GM12878 (cell line): ENCODE measurements at regions not wholly inside any gene's neighbourhood (a gene's known extent, or its start where the extent isn't known, plus 50 kb on each side); places are given as distances from the start of the nearest gene placed in this dataset.

ENCODE experiments used
- ATAC-seq: fragments of 200-7000 bp; cut with Tn5 transposase; 3 replicates; pipeline ENCODE4 v1.9.1; 2020; ENCODE audit warnings: mild to moderate bottlenecking, moderate library complexity
- BruUV-seq: library from RNA; stranded (reverse); fragments of 400-500 nt; replicated peaks from 2 replicates; lab custom pipeline; 2021; lab: Mats Ljungman, UMichigan
- CTCF ChIA-PET: fragments of 300-600 bp; sonication (Branson Sonifier 250); formaldehyde crosslinking; extraction: SDS; loops from one replicate; lab custom pipeline; 2021; ENCODE audit warnings: inconsistent platforms; lab: Yijun Ruan, JAX
- POLR2A ChIA-PET: fragments of 350-600 bp; formaldehyde crosslinking; extraction: SDS; loops from one replicate; lab custom pipeline; 2021; ENCODE audit warnings: inconsistent platforms; lab: Charles Lee
- RAD21 ChIA-PET: fragments of 300-600 bp; sonication (Branson Sonifier 250); formaldehyde crosslinking; loops from one replicate; lab custom pipeline; 2023; ENCODE audit warnings: antibody characterized with exemption; ENCODE audit not compliant: unreplicated experiment; lab: Charles Lee
- SMC1A ChIA-PET: fragments of 300-600 bp; sonication (Branson Sonifier 250); formaldehyde crosslinking; loops from one replicate; lab custom pipeline; 2023; ENCODE audit not compliant: unreplicated experiment, uncharacterized antibody; lab: Charles Lee
- DNase-seq: peaks from one replicate; pipeline ENCODE4 v3.0.0-alpha.2; 2011; ENCODE audit warnings: low read depth, low spot score
- FAIRE-seq: peaks from 3 replicates; lab custom pipeline; 2011; peaks lifted over from hg19 to GRCh38; lab: Jason Lieb, UNC
- H2AFZ ChIP-seq: 2 replicates; pipeline ENCODE4 v1.6.0; 2011; ENCODE audit warnings: low read depth, low read length, control low read depth; ENCODE audit not compliant: control insufficient read depth
- H3K27ac ChIP-seq: 2 replicates; pipeline ENCODE4 v1.5.1; 2011; ENCODE audit warnings: control low read depth; ENCODE audit not compliant: control insufficient read depth, insufficient read depth
- H3K27me3 ChIP-seq, 2 experiments: replicated peaks in 1 of 2; 2 replicates each; pipeline versions ENCODE4 v1.6.0 to v1.6.1; 2011; ENCODE audit warnings: low read length in 1 of 2; ENCODE audit not compliant: control insufficient read depth in 2 of 2, insufficient read depth in 2 of 2
- H3K36me3 ChIP-seq, 2 experiments: 2 replicates each; pipeline ENCODE4 v1.5.1; 2011; ENCODE audit warnings: low read length in 1 of 2; ENCODE audit not compliant: control insufficient read depth in 2 of 2, insufficient read depth in 2 of 2
- H3K4me1 ChIP-seq: 2 replicates; pipeline ENCODE4 v1.6.1; 2011; ENCODE audit warnings: mild to moderate bottlenecking, low read length, moderate library complexity, mixed read lengths; ENCODE audit not compliant: control insufficient read depth, insufficient read depth
- H3K4me2 ChIP-seq: 2 replicates; pipeline ENCODE4 v1.6.0; 2011; ENCODE audit warnings: control low read depth; ENCODE audit not compliant: control insufficient read depth, insufficient read depth
- H3K4me3 ChIP-seq: fragments of 200-600 bp; sonication (generic); 2 replicates; pipeline ENCODE4 v1.5.1; 2016
- H3K79me2 ChIP-seq: 2 replicates; pipeline ENCODE4 v1.6.0; 2011; ENCODE audit warnings: low read length; ENCODE audit not compliant: control insufficient read depth, insufficient read depth
- H3K9ac ChIP-seq: 2 replicates; pipeline ENCODE4 v1.8.0; 2011; ENCODE audit warnings: low read length, control low read depth, mixed read lengths; ENCODE audit not compliant: control insufficient read depth, insufficient read depth
- H3K9me3 ChIP-seq: replicated peaks from 3 replicates; pipeline ENCODE4 v1.5.1; 2011; ENCODE audit warnings: mild to moderate bottlenecking, low read length; ENCODE audit not compliant: control insufficient read depth, insufficient read depth
- H4K20me1 ChIP-seq: 2 replicates; pipeline ENCODE4 v1.6.0; 2011; ENCODE audit not compliant: control insufficient read depth, insufficient read depth
- CBFB ChIP-seq: IDR thresholded peaks from 2 replicates; pipeline ENCODE4 v1.6.1; 2016; ENCODE audit warnings: antibody characterized with exemption, low read depth
- CHD2 ChIP-seq: IDR thresholded peaks from 2 replicates; pipeline ENCODE4 v1.6.1; 2011; ENCODE audit warnings: low read depth, low read length, improper control_type of control experiment, borderline replicate concordance
- TBL1XR1 ChIP-seq: IDR thresholded peaks from 2 replicates; pipeline ENCODE4 v1.6.1; 2012; ENCODE audit warnings: low read depth, low read length, improper control_type of control experiment
- TCF7 ChIP-seq: IDR thresholded peaks from 2 replicates; pipeline ENCODE4 v1.6.1; 2014; ENCODE audit warnings: antibody characterized with exemption, borderline replicate concordance
- ZNF274 ChIP-seq: IDR thresholded peaks from one replicate; pipeline ENCODE4 v1.8.0; 2011; ENCODE audit not compliant: insufficient read length, insufficient read depth
- WGBS: methylation state at CpG from one replicate; pipeline ENCODE4 v1.1.6; 2016; ENCODE audit warnings: low lambda C conversion rate; ENCODE audit not compliant: insufficient replicate concordance, insufficient coverage; ENCODE audit errors: missing lambda C conversion rate; 5-methylcytosine and 5-hydroxymethylcytosine counted together
- in situ Hi-C: fragments of 300-500 bp; cut with MboI; formaldehyde crosslinking; loops from 9 replicates; pipeline ENCODE4 v1.14.3; 2018; ENCODE audit warnings: mixed read lengths
- intact Hi-C: fragments of 100-400 bp; cut with micrococcal nuclease; formaldehyde crosslinking; loops from one replicate; pipeline ENCODE4 v1.14.2; 2022; ENCODE audit not compliant: unreplicated experiment
- TF ChIP-seq, protein P1 (sequence below): IDR thresholded peaks from 2 replicates; pipeline ENCODE4 v1.6.1; 2012; ENCODE audit warnings: low read depth, low read length, improper control_type of control experiment
- TF ChIP-seq, protein P2 (sequence below): fragments of 450-650 bp; IDR thresholded peaks from 2 replicates; pipeline ENCODE4 v1.6.1; 2017; ENCODE audit warnings: mild to moderate bottlenecking
- TF ChIP-seq, protein P3 (sequence below): fragments of 450-650 bp; IDR thresholded peaks from 2 replicates; pipeline ENCODE4 v1.6.1; 2017; ENCODE audit warnings: mild to moderate bottlenecking, low read depth, inconsistent platforms; ENCODE audit not compliant: poor library complexity, severe bottlenecking
- TF ChIP-seq, protein P4 (sequence below): fragments of 450-650 bp; IDR thresholded peaks from 2 replicates; pipeline ENCODE4 v1.6.1; 2018; ENCODE audit warnings: borderline replicate concordance, mild to moderate bottlenecking; ENCODE audit not compliant: partially characterized antibody
- TF ChIP-seq, protein P5 (sequence below): fragments of 150-350 bp; IDR thresholded peaks from 2 replicates; pipeline ENCODE4 v1.6.1; 2016; ENCODE audit warnings: low read depth, low read length

DNA sequence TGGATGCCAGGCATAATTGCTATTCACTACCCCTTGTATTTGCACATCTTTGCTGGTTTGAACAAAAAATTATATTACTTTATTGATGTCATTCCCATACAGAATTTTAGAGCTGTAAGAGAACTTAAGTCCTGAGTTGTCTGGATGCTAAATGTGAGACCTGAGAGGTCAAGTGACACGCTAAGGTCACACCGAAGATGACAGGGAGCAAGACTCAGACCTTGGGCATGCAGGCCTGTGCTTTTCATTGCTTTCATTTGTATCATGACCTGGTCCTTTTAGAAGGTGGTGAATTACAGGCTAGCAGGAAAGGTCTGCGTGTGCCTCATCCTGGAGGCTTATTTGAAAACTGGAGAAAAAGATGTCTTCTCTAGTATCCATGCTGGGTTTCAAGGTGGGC is 312.0 kb upstream of the RASGRP1 start:
- H3K4me2 ChIP-seq = no peak overlapping the region
- BruUV-seq = no TSS peak
- no peak overlapping the region for H3K4me3 ChIP-seq
- intact Hi-C loops (no loop called here), in situ Hi-C loops (no loop called here)
- H3K9me3 ChIP-seq = no peaks in the 10 kb centered on the region
- H2AFZ ChIP-seq = no peak overlapping the region
- no peak for DNase-seq
- WGBS = 34% methylated on average over 3 of the region's 3 CpGs
- no peaks in the 10 kb centered on the region for H3K36me3 ChIP-seq
- H4K20me1 ChIP-seq = no peaks in the 10 kb centered on the region
- H3K79me2 ChIP-seq = no peaks in the 10 kb centered on the region
- no peak overlapping the region for H3K27ac ChIP-seq
- FAIRE-seq = no peak
- no peak for ATAC-seq
- POLR2A ChIA-PET = no interaction called here
- RAD21 ChIA-PET = no interaction called here
- CTCF ChIA-PET = no interaction called here
- SMC1A ChIA-PET = no interaction called here
- no peaks in the 10 kb centered on the region for H3K4me1 ChIP-seq
- H3K9ac ChIP-seq = no peak overlapping the region
- H3K27me3 ChIP-seq = no peaks in the 10 kb centered on the region
- TF ChIP-seq, protein P1, sequence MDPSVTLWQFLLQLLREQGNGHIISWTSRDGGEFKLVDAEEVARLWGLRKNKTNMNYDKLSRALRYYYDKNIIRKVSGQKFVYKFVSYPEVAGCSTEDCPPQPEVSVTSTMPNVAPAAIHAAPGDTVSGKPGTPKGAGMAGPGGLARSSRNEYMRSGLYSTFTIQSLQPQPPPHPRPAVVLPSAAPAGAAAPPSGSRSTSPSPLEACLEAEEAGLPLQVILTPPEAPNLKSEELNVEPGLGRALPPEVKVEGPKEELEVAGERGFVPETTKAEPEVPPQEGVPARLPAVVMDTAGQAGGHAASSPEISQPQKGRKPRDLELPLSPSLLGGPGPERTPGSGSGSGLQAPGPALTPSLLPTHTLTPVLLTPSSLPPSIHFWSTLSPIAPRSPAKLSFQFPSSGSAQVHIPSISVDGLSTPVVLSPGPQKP = no peak
- no peak for TF ChIP-seq TCF7
- TF ChIP-seq, protein P2, sequence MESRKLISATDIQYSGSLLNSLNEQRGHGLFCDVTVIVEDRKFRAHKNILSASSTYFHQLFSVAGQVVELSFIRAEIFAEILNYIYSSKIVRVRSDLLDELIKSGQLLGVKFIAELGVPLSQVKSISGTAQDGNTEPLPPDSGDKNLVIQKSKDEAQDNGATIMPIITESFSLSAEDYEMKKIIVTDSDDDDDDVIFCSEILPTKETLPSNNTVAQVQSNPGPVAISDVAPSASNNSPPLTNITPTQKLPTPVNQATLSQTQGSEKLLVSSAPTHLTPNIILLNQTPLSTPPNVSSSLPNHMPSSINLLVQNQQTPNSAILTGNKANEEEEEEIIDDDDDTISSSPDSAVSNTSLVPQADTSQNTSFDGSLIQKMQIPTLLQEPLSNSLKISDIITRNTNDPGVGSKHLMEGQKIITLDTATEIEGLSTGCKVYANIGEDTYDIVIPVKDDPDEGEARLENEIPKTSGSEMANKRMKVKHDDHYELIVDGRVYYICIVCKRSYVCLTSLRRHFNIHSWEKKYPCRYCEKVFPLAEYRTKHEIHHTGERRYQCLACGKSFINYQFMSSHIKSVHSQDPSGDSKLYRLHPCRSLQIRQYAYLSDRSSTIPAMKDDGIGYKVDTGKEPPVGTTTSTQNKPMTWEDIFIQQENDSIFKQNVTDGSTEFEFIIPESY = no peak
- TF ChIP-seq, protein P3, sequence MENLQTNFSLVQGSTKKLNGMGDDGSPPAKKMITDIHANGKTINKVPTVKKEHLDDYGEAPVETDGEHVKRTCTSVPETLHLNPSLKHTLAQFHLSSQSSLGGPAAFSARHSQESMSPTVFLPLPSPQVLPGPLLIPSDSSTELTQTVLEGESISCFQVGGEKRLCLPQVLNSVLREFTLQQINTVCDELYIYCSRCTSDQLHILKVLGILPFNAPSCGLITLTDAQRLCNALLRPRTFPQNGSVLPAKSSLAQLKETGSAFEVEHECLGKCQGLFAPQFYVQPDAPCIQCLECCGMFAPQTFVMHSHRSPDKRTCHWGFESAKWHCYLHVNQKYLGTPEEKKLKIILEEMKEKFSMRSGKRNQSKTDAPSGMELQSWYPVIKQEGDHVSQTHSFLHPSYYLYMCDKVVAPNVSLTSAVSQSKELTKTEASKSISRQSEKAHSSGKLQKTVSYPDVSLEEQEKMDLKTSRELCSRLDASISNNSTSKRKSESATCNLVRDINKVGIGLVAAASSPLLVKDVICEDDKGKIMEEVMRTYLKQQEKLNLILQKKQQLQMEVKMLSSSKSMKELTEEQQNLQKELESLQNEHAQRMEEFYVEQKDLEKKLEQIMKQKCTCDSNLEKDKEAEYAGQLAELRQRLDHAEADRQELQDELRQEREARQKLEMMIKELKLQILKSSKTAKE = no peak
- TF ChIP-seq, protein P4, sequence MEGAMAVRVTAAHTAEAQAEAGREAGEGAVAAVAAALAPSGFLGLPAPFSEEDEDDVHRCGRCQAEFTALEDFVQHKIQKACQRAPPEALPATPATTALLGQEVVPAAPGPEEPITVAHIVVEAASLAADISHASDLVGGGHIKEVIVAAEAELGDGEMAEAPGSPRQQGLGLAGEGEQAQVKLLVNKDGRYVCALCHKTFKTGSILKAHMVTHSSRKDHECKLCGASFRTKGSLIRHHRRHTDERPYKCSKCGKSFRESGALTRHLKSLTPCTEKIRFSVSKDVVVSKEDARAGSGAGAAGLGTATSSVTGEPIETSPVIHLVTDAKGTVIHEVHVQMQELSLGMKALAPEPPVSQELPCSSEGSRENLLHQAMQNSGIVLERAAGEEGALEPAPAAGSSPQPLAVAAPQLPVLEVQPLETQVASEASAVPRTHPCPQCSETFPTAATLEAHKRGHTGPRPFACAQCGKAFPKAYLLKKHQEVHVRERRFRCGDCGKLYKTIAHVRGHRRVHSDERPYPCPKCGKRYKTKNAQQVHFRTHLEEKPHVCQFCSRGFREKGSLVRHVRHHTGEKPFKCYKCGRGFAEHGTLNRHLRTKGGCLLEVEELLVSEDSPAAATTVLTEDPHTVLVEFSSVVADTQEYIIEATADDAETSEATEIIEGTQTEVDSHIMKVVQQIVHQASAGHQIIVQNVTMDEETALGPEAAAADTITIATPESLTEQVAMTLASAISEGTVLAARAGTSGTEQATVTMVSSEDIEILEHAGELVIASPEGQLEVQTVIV = no peak
- no peak for TF ChIP-seq CHD2
- no peak for TF ChIP-seq CBFB
- TF ChIP-seq TBL1XR1 = no peak
- TF ChIP-seq ZNF274 = no peak
- TF ChIP-seq, protein P5, sequence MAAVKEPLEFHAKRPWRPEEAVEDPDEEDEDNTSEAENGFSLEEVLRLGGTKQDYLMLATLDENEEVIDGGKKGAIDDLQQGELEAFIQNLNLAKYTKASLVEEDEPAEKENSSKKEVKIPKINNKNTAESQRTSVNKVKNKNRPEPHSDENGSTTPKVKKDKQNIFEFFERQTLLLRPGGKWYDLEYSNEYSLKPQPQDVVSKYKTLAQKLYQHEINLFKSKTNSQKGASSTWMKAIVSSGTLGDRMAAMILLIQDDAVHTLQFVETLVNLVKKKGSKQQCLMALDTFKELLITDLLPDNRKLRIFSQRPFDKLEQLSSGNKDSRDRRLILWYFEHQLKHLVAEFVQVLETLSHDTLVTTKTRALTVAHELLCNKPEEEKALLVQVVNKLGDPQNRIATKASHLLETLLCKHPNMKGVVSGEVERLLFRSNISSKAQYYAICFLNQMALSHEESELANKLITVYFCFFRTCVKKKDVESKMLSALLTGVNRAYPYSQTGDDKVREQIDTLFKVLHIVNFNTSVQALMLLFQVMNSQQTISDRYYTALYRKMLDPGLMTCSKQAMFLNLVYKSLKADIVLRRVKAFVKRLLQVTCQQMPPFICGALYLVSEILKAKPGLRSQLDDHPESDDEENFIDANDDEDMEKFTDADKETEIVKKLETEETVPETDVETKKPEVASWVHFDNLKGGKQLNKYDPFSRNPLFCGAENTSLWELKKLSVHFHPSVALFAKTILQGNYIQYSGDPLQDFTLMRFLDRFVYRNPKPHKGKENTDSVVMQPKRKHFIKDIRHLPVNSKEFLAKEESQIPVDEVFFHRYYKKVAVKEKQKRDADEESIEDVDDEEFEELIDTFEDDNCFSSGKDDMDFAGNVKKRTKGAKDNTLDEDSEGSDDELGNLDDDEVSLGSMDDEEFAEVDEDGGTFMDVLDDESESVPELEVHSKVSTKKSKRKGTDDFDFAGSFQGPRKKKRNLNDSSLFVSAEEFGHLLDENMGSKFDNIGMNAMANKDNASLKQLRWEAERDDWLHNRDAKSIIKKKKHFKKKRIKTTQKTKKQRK = no peak
